Mucosa of rectum (tissue), 2 donors: ENCODE measurements at regions not wholly inside any gene's neighbourhood (a gene's known extent, or its start where the extent isn't known, plus 50 kb on each side); places are given as distances from the start of the nearest gene placed in this dataset.
"Not testable (repeated sequence)": the region's sequence is repeated elsewhere in the genome, so short reads cannot be mapped to it uniquely, and the experiment has no call there.

Experiments used
- H3K27ac ChIP-seq, 2 donors: one replicate each; pipeline ENCODE4 v1.7.0; 2013; ENCODE audit warnings: inconsistent platforms in 2 of 2, low read depth in 2 of 2, low read length in 2 of 2
- H3K27me3 ChIP-seq, 2 donors: one replicate each; pipeline ENCODE4 v1.7.0; 2013; ENCODE audit warnings: low read length in 2 of 2; ENCODE audit not compliant: control insufficient read depth in 2 of 2, insufficient read depth in 2 of 2
- H3K36me3 ChIP-seq, 2 donors: one replicate each; pipeline ENCODE4 v1.7.0; 2013; ENCODE audit warnings: low read length in 2 of 2; ENCODE audit not compliant: control insufficient read depth in 2 of 2, insufficient read depth in 2 of 2
- H3K4me1 ChIP-seq, 2 donors: one replicate each; pipeline ENCODE4 v1.7.0; 2013; ENCODE audit warnings: low read length in 2 of 2, mild to moderate bottlenecking in 1 of 2; ENCODE audit not compliant: control insufficient read depth in 2 of 2, insufficient read depth in 2 of 2
- H3K4me3 ChIP-seq, 2 donors: one replicate each; pipeline ENCODE4 v1.7.0; 2013; ENCODE audit warnings: low read length in 2 of 2
- H3K9ac ChIP-seq, 2 donors: one replicate each; pipeline ENCODE4 v1.7.0; 2013; ENCODE audit warnings: low read length in 2 of 2, low read depth in 1 of 2, mild to moderate bottlenecking in 1 of 2
- H3K9me3 ChIP-seq, 2 donors: one replicate each; pipeline ENCODE4 v1.7.0; 2013; ENCODE audit warnings: low read length in 2 of 2; ENCODE audit not compliant: control insufficient read depth in 2 of 2
- donor health status: healthy.
- donor health status: Normal muscosa, but diverticular disease.

GRCh38 chr16:21376196-21376899 lies 98.3 kb upstream of the CRYM start:
- H3K9me3 ChIP-seq, H3K27me3 ChIP-seq, H3K9ac ChIP-seq, H3K36me3 ChIP-seq, H3K4me3 ChIP-seq, H3K4me1 ChIP-seq, H3K27ac ChIP-seq: not testable (repeated sequence)

GRCh38 chr16:21375334-21375733 lies 97.2 kb upstream of the CRYM start:
- H3K4me1 ChIP-seq, H3K9me3 ChIP-seq, H3K4me3 ChIP-seq, H3K27ac ChIP-seq, H3K9ac ChIP-seq, H3K27me3 ChIP-seq, H3K36me3 ChIP-seq: not testable (repeated sequence)

- H3K9ac ChIP-seq, H3K9me3 ChIP-seq, H3K4me3 ChIP-seq, H3K4me1 ChIP-seq, H3K27ac ChIP-seq, H3K36me3 ChIP-seq, H3K27me3 ChIP-seq: not testable (repeated sequence)
Measured at GRCh38 chr16:21373454-21373853, 95.4 kb upstream of the CRYM start.

GRCh38 chr16:21372862-21373261 lies 94.8 kb upstream of the CRYM start:
- not testable (repeated sequence) for H3K4me3 ChIP-seq, H3K9ac ChIP-seq, H3K27ac ChIP-seq, H3K4me1 ChIP-seq, H3K27me3 ChIP-seq, H3K36me3 ChIP-seq, H3K9me3 ChIP-seq

GRCh38 chr16:21372162-21372835 lies 94.2 kb upstream of the CRYM start:
- H3K36me3 ChIP-seq, H3K27ac ChIP-seq, H3K4me1 ChIP-seq, H3K9ac ChIP-seq, H3K9me3 ChIP-seq, H3K27me3 ChIP-seq, H3K4me3 ChIP-seq: not testable (repeated sequence)

GRCh38 chr16:21370791-21371190 lies 92.7 kb upstream of the CRYM start:
- not testable (repeated sequence) for H3K36me3 ChIP-seq, H3K4me1 ChIP-seq, H3K9ac ChIP-seq

GRCh38 chr16:21368973-21369942 lies 91.2 kb upstream of the CRYM start:
- not testable (repeated sequence) for H3K4me3 ChIP-seq, H3K9me3 ChIP-seq, H3K36me3 ChIP-seq, H3K27me3 ChIP-seq, H3K27ac ChIP-seq, H3K4me1 ChIP-seq, H3K9ac ChIP-seq

More at GRCh38 chr16:21370791-21371190, 92.7 kb upstream of the CRYM start:
- H3K9me3 ChIP-seq, H3K27me3 ChIP-seq, H3K27ac ChIP-seq, H3K4me3 ChIP-seq: not testable (repeated sequence)

- H3K4me3 ChIP-seq, H3K36me3 ChIP-seq, H3K27ac ChIP-seq, H3K9ac ChIP-seq, H3K4me1 ChIP-seq, H3K27me3 ChIP-seq, H3K9me3 ChIP-seq: not testable (repeated sequence)
Measured at GRCh38 chr16:21367733-21368421, 89.8 kb upstream of the CRYM start.

- not testable (repeated sequence) for H3K4me3 ChIP-seq
Measured at GRCh38 chr16:21366998-21367397, 88.9 kb upstream of the CRYM start.

GRCh38 chr16:21365541-21365940 lies 87.5 kb upstream of the CRYM start:
- H3K36me3 ChIP-seq, H3K27me3 ChIP-seq, H3K27ac ChIP-seq, H3K4me1 ChIP-seq, H3K4me3 ChIP-seq, H3K9me3 ChIP-seq, H3K9ac ChIP-seq: not testable (repeated sequence)

More at GRCh38 chr16:21366998-21367397, 88.9 kb upstream of the CRYM start:
- H3K27me3 ChIP-seq, H3K36me3 ChIP-seq, H3K27ac ChIP-seq, H3K9ac ChIP-seq, H3K9me3 ChIP-seq, H3K4me1 ChIP-seq: not testable (repeated sequence)
